HUES6 (cell line): ENCODE measurements at regions not wholly inside any gene's neighbourhood (a gene's known extent, or its start where the extent isn't known, plus 50 kb on each side); places are given as distances from the start of the nearest gene placed in this dataset.
A peak's percentile ranks its signal among the peaks of the same experiment; 100 is the strongest.
"Not testable (repeated sequence)": the region's sequence is repeated elsewhere in the genome, so short reads cannot be mapped to it uniquely, and the experiment has no call there.

Source experiments
- H3K27ac ChIP-seq: 2 replicates; pipeline ENCODE4 v1.7.0; 2013; ENCODE audit warnings: low read depth, mild to moderate bottlenecking, low read length, inconsistent platforms
- H3K27me3 ChIP-seq: 2 replicates; pipeline ENCODE4 v1.6.1; 2013; ENCODE audit warnings: low read length; ENCODE audit not compliant: control insufficient read depth, insufficient read depth
- H3K36me3 ChIP-seq: 2 replicates; pipeline ENCODE4 v1.6.1; 2013; ENCODE audit warnings: low read length; ENCODE audit not compliant: control insufficient read depth, insufficient read depth
- H3K4me1 ChIP-seq: 2 replicates; pipeline ENCODE4 v1.6.1; 2013; ENCODE audit warnings: low read length; ENCODE audit not compliant: control insufficient read depth, insufficient read depth
- H3K4me3 ChIP-seq: 2 replicates; pipeline ENCODE4 v1.5.1; 2013; ENCODE audit warnings: low read depth, low read length
- H3K9ac ChIP-seq: one replicate; pipeline ENCODE4 v1.6.1; 2013; ENCODE audit warnings: mild to moderate bottlenecking, low read length
- H3K9me3 ChIP-seq: 2 replicates; pipeline ENCODE4 v1.6.1; 2013; ENCODE audit warnings: low read depth, low read length; ENCODE audit not compliant: control insufficient read depth, insufficient read depth

- not testable (repeated sequence) for H3K4me3 ChIP-seq
Measured at GRCh38 chr17:30648015-30648620, 170.9 kb downstream of the GOSR1 start.

GRCh38 chr17:30645875-30646274 is 168.7 kb downstream of the GOSR1 start:
- H3K9ac ChIP-seq, H3K27ac ChIP-seq, H3K9me3 ChIP-seq, H3K4me1 ChIP-seq, H3K36me3 ChIP-seq, H3K27me3 ChIP-seq: not testable (repeated sequence)
- H3K4me3 ChIP-seq, result peak overlapping the region; percentile 29; the same call in 1 of the 2 replicates

More at GRCh38 chr17:30648015-30648620, 170.9 kb downstream of the GOSR1 start:
- H3K9me3 ChIP-seq, H3K27ac ChIP-seq, H3K9ac ChIP-seq, H3K36me3 ChIP-seq, H3K27me3 ChIP-seq, H3K4me1 ChIP-seq: not testable (repeated sequence)

GRCh38 chr17:30644713-30645112 is 167.5 kb downstream of the GOSR1 start:
- H3K4me1 ChIP-seq, H3K9ac ChIP-seq, H3K27me3 ChIP-seq, H3K27ac ChIP-seq, H3K4me3 ChIP-seq, H3K36me3 ChIP-seq, H3K9me3 ChIP-seq: not testable (repeated sequence)

GRCh38 chr17:30644287-30644686 is 167.1 kb downstream of the GOSR1 start:
- H3K27ac ChIP-seq, H3K9ac ChIP-seq, H3K36me3 ChIP-seq, H3K4me3 ChIP-seq, H3K4me1 ChIP-seq, H3K9me3 ChIP-seq, H3K27me3 ChIP-seq: not testable (repeated sequence)

GRCh38 chr17:30641428-30641827 is 164.2 kb downstream of the GOSR1 start:
- not testable (repeated sequence) for H3K27ac ChIP-seq, H3K9ac ChIP-seq, H3K36me3 ChIP-seq, H3K27me3 ChIP-seq, H3K4me1 ChIP-seq, H3K9me3 ChIP-seq, H3K4me3 ChIP-seq

- H3K9ac ChIP-seq, H3K36me3 ChIP-seq, H3K9me3 ChIP-seq, H3K27ac ChIP-seq, H3K27me3 ChIP-seq, H3K4me1 ChIP-seq, H3K4me3 ChIP-seq: not testable (repeated sequence)
Measured at GRCh38 chr17:30639391-30639790, 162.2 kb downstream of the GOSR1 start.

- H3K4me1 ChIP-seq, H3K27me3 ChIP-seq, H3K27ac ChIP-seq, H3K9me3 ChIP-seq, H3K4me3 ChIP-seq, H3K9ac ChIP-seq, H3K36me3 ChIP-seq: not testable (repeated sequence)
Measured at GRCh38 chr17:30638968-30639367, 161.8 kb downstream of the GOSR1 start.

- not testable (repeated sequence) for H3K9me3 ChIP-seq, H3K27ac ChIP-seq, H3K36me3 ChIP-seq, H3K9ac ChIP-seq, H3K4me1 ChIP-seq, H3K27me3 ChIP-seq, H3K4me3 ChIP-seq
Measured at GRCh38 chr17:30631651-30632050, 154.4 kb downstream of the GOSR1 start.

GRCh38 chr17:30625380-30625779 is 148.2 kb downstream of the GOSR1 start:
- not testable (repeated sequence) for H3K4me1 ChIP-seq, H3K27ac ChIP-seq, H3K9me3 ChIP-seq, H3K27me3 ChIP-seq, H3K4me3 ChIP-seq, H3K36me3 ChIP-seq, H3K9ac ChIP-seq

GRCh38 chr17:30624180-30624579 is 147.0 kb downstream of the GOSR1 start:
- H3K9ac ChIP-seq, H3K27me3 ChIP-seq, H3K36me3 ChIP-seq, H3K9me3 ChIP-seq, H3K27ac ChIP-seq, H3K4me3 ChIP-seq, H3K4me1 ChIP-seq: not testable (repeated sequence)

- H3K36me3 ChIP-seq, H3K27me3 ChIP-seq, H3K27ac ChIP-seq, H3K9ac ChIP-seq, H3K4me3 ChIP-seq, H3K4me1 ChIP-seq, H3K9me3 ChIP-seq: not testable (repeated sequence)
Measured at GRCh38 chr17:30609682-30610081, 132.5 kb downstream of the GOSR1 start.

- Histone ChIP-seq H3K27me3 (no peaks in the 10 kb centered on the region), H3K9me3 (no peaks in the 10 kb centered on the region), H3K27ac (no peak overlapping the region), H3K4me1 (peaks cover 3% of the 10 kb centered on the region), H3K4me3 (no peak overlapping the region), H3K36me3 (no peaks in the 10 kb centered on the region), H3K9ac (no peak overlapping the region)
Measured at GRCh38 chr17:30605523-30605922, 128.3 kb downstream of the GOSR1 start.
